Mucosa of gallbladder (tissue), 1 donor: ENCODE measurements at regions not wholly inside any gene's neighbourhood (a gene's known extent, or its start where the extent isn't known, plus 50 kb on each side); places are given as distances from the start of the nearest gene placed in this dataset.

Experiments
- DNase-seq: peaks from one replicate; pipeline ENCODE4 v3.0.0-alpha.2; 2020; ENCODE audit warnings: low spot score
- donor health status: DM: no; HTN: no; CAD: no.

DNA sequence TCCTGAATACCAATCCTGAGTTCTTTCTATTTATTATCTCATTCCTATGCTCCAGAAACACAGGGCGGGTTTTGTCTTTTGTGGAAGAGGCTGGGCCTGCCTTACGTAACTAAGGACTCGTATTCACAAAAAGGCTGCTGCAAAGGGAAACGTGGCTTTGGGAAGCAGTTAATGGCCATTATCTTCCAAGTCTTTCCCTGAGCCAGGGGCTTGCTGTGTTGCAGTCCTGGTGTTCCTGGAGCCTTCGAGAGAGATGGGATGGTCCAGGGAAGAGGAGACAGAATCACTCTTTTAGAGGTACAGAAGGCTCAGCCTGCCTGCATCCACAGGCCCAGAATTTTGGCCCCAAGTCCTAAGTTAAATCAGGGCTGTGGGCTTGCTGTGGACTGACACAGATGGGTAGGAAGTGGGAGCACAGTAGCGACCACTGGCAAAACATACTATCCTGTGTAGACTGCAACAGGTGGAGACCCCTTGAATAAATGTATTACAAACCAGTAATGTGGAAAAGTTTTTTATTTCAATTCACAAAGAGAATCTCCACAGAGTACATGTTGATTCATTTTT, 139.4 kb upstream of the ST6GAL2 start:
- no peak for DNase-seq

DNA sequence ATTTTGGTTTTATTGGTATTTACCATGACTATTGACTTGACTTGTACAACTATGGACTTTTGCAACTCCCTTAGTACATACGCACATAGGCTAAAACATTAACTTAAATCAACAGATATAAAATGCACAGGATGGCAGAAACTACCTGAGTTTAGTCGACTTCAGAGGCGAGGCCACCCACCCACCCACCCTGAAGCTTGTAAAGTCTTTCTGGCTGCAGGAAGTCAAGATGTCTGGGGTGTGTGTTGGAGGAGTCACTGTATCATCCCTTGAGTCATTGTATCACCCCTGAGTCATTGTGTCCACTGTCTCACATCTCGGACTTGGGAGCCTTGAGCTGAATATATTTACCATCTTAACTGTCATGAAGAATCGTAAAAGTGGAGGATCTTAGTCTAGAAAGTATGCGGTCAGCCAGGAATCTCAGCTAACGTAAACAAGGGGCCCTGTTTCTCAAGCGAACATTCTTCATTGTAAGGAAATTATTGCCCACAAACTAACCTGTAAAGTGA, 140.0 kb upstream of the ST6GAL2 start:
- DNase-seq: no peak

DNA sequence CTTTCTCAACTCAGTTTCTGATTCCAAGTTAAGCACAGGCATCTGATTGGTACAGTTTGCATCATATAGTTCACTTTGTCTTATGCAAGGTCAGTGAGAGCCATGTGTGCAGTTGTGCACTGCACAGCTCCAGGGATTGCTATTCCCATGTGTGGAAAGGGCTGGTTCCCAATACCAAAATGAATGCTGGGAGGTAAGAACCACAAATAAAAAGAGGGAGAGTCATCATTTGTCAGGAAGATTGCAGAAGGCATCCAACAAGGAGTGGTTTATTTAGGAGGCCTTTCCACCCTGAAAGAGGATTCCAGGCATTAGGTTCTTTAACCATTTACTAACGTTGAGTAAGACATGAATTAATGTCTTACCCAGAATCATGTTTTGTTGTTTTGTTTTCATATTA, 141.2 kb upstream of the ST6GAL2 start:
- DNase-seq: no peak

DNA sequence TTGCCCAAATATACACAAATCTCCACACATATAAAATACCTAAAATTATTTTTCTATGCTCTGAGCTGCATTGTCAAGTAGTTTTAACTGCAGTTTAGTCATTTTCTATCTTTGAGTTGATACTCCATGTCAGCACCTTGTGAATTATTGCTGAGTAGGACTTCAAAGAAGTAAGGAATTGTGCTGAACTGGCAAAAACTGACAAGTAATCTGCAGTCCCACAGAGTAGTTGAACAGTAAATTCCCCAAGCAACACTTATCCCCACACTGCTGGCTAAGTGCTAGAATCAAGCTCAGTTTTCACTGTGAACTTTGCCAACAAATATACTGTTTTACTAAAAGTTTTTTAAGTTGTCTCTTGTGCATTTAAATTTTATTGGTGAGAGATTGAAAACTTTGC, 141.8 kb upstream of the ST6GAL2 start:
- DNase-seq: no peak

DNA sequence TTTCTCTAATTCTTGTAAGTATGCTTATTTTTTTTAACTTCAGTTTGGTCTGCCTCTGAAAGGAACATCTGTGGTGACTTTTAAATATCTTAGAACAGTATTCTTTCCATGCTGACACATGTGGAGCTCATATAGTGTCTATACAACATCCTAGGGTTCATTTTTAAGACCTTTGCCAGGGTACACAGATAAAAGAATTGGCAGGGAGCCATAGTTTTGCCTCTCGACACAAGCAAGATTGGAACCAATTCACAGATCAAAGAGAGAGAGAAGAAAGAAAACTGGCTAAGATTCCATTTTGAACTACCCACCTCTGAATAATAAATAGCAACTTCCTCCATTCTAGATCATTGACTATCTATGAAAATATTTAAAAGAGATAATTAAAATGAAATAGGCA, 142.7 kb upstream of the ST6GAL2 start:
- no peak for DNase-seq

DNA sequence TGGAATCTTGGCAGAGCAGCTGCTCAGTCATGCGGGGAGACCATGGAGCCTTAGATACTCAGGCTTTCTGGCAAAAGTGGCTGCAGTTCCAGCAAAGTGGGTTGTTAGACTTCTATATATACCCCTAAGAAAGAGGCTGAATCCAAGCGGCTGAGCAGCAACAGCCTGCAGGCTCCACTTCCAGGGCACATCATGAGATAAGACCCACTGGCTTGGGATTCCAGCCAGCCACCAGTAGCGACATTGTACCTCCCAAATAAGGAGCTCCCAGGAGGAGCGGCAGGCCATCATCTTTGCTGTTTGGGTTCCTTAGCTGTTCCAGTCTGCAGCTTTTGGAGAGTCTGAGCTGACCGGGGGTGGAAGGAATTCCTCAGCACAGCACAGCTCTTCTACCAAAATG, 150.3 kb upstream of the ST6GAL2 start:
- no peak for DNase-seq

DNA sequence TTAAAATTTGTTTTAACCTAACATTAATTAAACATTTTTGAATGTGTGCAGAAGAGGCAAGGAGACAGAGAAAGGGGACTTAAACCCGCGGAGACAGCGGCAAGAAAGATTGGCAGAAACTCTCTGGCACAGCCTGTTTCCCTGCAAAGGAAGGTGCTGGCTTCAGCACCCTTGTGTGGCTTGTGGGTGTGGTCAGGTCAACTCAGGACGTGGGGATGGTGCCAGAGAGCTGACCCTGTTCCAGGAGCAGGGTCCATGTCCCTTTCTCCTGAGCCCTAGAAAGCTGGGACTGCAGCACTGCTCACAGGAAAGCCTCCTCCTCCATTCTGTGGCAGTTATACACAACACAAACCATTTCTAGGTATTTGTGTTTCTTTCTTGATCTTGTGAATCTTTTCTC, 176.2 kb upstream of the ST6GAL2 start:
- no peak for DNase-seq

DNA sequence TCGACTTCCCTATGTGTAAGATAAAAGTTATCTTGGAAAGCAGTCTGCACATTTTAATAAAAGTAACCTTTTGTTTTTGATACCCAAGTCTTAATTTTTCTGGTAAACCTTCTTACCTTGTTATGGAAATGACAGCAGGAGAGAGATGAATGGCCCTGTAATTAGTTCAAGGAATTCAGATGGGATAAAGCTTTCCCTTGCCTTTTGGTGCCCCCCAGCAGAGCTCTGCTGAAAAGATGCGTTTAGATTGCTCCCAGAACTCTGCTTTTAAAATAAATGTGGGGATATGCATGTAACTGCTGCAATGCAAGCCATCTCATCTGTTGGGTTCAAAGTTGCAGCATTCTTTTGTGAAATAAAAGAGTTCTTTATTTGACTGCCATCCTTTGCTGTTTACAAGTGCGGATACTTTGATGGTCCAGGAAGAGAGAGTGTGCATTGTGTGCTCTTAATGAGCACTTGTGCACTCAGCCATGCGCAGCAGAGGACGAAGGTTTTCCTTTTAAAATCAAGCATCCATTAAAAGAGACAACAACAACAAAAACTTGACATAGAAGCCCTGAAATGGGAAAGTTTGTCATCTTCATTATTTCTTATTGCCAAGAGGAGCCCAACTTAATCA, 176.7 kb upstream of the ST6GAL2 start:
- DNase-seq: no peak

DNA sequence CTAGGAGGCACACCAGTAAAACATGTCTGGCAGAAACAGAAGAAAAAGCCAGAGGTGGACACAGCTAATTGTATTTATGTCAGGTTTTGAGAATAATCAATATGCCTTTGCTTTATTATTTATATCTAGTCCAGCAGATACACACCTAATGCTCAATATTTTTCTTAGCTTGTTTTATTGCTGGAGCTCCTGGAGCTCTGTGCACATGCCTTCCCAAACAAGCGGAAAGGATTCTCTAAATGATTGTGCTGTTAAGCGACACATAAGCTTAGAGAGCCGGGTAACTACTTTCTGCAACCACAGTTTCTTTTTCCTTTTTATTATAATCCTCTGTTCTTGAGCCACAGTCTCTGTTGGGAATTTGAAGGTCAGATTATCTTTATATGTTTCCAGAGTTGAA, 177.3 kb upstream of the ST6GAL2 start:
- no peak for DNase-seq

DNA sequence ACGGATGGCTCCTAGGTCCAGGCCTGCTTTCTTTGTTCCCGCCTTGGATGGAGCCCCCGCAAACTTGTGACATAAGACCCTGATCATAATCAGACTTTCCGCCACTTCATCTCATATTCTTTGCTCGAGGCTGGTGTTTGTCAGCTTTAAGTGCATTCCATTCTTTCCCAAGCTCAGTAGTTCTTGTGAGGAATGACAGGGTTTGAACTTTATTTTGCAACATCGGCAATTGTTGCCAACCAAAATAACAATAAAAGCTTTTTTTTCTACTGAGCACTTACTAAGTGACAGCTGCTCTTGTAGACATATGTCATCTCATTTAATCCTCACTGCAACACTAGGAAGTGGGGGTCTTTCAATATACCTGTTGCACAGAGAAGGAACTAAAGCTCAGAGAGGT, 178.8 kb upstream of the ST6GAL2 start:
- no peak for DNase-seq

DNA sequence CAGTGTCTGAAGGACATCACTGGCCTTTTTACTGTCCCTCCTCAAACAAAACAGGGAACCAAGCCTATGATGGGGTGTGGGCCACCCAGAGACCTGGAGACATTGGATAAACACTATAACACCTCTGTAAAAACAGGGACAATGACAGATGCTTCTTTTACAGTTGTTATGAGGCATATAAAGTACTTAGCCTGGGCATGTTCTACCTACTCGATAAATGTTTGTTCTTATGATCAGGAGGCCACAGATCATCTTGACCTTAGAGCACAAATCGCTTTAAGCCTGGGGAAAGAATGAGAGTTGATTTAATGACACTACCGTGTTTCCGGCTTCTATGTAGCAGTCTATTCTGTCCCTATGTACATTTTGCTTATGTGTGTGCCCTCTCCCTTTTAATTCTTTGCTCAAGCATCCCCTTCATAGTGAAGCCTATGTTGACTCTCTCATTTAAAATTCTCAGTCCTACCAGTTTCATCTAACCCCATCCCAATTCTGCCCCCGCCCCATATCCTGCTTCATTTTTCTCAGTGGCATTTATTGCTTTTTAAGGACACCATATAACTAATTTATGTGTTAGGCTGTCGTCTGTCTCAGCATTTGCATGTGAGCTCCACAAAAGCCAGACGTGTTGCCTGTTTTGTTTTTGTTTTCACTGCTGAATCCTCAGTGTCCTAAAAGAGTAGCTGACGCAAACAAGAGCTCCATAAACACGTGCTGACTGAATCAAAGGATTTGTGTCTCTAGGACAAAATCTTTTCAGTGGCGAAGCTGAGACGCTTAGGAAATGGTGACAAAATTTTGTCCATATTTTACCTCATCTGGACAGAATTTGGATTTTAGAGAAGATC, 182.3 kb upstream of the ST6GAL2 start:
- DNase-seq: no peak

DNA sequence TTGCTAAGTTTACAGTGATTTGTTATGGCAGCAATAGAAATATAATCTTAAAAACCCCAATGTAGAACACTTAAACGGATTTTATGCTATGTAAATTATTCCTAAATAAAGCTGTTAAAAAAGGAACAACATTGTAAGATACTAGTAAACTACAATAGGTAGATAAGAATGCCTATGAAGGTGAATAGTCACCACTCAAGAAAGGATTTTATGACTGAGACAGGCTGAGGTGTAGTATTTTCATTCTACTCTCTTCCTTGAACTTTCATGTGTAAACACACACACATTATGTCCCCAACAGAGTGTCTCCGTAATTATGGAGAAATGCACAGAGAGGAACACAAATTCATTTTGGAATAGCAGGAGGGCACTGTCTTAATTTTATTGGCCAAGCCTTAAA, 183.9 kb upstream of the ST6GAL2 start:
- DNase-seq: no peak

DNA sequence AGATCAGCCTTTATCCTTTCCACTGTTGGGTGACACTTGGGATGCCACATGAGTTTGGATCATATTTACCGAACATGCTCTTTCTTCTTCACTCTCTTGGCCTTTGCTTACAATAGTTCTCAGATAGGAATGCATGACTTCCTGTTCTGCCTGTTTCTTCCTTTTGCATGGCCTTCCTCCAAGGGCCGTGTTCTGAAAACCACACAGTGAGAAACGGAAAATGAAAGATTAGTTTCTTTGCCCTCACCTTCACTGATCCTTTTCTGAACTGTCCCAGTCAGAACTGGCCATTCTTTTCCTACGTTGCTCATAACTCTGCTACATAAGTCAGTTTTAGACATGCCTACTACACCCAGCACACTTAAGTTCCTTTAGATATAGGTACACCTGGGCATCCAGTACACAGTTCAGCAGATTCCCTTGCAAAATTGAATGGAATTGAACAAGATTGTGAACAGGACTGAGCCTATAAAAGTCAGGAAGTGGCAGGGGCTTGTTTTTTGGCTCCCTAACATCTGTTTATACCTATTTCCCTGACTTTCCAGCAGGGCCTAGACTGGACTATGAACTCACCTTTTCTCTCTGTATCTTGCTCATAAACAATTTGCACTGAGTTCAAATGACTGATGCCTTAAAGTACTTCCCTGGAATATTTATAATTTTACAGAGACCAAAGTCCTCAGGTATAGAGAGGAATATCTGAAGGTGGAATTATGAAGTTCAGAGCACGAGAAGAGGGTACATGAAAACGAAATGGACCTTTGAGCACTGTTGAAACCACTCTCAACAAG, 186.4 kb upstream of the ST6GAL2 start:
- DNase-seq: no peak

DNA sequence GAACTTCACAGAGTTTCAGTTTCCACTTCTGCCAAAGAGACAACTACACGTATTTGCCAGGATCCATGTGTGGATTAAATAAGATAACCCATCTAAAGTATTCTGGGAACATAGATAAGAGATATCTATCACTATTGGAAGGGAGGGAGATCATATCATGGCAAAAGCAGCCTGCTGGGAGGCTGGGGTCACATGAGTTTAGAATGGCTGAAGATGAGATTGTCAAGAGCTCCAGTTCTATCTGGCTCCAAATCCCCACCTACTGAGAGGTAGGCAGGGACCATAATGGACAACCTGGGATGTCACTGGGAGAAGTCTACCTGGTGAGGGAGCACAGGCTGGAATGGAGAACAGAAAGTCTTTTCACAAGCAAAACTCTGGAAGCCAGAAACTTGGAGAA, 192.6 kb upstream of the ST6GAL2 start:
- DNase-seq: no peak

DNA sequence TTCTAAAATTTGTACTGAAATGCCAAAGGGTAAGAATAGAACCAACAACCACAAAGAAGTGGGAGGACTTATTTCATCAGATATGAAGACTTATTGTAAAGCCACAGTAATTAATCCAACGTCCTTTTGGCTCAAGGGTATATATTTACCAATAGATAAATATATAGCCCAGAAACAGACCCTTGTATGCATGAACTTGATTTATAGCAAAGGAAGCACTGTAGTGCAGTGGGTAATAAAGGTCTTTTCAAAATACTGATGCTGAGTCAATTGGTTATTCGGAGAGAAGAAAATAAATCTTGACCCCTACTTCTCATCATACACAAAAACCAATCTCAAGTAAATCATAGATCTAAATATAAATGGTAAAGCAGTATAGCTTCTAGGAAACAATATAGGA, 200.5 kb upstream of the ST6GAL2 start:
- DNase-seq: no peak

DNA sequence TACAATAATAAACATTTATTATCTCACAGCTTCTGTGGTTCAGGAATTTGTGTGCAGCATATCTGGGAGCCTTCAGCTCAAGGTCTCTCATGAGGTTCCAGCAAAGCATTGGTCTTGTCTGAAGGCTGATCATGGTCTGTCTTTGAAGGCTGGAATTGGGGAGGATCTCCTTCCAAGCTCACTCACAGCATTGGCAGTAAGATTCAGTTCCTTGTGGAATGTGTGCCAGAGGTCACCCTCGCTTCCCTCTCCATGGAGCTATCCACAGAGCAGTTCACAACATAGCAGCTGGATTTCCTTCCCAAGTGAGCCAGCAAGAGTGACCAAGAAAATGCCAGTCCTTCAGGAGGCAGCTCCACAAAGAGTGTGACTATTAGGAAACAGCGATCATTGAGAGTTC, 202.2 kb upstream of the ST6GAL2 start:
- no peak for DNase-seq

DNA sequence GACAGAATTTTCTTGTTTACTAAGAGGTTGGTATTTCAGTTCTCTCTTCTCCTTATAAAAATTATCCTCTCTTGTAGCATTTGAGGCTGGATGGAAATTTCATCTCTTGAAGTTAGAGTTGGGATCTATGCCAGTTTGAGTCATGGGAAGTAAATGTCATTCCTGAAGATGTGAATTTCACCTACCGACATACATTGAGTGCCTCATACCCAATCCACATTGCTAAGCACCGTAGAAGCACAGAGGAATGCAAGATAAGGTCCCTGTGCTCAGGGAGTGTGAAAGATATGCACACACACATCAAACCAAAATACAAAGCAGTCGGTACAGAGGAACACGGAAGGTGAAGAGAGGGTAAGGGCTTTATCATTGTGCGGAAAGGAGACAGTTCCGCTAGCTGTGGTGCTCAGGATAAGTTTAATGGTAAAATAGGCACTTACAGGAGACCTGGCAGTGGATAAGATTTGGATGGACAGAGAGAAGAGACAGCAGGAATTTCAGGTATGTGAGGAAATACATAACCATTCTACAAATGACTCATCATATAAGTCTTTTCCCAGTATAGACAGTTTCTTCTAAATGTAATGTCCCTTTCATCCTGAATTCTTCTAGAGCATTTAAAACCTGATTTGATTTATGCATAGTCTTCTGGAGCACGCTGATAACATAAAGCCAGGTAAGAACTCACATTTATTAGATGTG, 205.3 kb upstream of the ST6GAL2 start:
- no peak for DNase-seq

DNA sequence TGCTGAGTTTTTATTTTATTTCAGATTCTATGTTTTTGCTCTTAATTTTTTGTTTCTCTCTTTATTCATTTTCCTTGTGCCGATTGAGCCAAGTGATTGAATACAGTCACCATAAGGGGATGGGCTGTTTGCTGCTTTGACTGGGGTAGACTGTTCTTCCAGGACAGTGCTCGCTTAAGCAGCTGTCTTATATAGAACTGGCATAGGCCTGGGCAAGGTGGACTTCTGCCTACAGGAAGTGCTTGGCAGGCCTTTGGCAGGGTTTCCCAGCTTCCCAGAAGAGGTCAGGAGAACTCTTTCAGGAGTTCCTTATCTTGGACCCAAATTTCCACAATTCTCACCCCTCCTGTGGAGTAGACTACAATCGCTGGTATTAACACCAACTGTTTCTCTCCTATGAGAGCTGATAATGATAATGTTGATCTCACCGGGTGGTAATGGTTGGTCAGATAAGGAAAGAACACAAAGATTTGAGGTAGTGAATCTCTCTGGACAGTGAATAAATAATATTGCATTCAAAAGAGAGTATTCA, 207.5 kb upstream of the ST6GAL2 start:
- no peak for DNase-seq

DNA sequence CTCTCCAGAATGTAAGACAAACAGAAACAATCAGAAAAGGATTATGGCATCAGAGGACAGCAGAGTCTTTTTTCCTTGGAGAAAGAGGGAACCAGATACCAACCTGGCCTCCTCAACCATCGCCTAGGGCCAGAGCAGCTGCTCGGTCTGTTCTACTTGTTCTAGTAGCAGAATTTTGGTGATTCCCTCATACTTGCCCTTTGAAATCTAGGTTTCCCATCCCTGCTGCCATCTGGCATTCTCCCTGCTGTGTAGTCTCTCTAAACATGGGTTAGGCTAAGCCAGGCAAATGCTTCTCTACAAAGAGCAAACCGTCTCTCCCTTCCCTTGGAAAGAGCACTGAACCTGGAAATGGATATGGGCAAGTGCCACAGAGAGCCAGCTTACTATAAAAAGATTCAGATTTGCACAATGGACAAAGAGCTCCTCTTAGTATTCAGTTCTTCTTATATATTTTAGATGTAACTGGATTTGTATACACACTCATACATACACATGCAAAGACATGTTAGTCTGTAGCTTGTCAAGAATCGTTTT, 208.6 kb upstream of the ST6GAL2 start:
- DNase-seq: no peak

DNA sequence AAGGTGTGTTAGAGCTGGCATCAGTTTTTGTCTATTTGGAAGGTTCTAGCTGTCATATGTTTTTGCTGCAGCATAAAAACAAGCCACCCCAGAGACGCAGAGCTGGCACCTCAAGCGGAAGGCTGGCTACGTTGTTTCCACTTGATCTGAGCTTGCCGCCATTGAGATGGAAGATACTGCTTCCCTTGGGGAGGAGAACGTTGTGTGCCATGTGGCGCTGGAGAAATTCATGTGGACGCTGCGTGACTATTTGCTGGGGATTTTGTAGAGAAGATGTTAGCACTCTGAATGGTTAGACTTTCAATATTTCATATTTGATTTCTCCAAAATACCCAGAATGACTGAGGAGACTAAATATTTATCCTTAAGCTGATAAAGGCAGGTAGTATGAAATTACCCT, 216.2 kb upstream of the ST6GAL2 start:
- no peak for DNase-seq

DNA sequence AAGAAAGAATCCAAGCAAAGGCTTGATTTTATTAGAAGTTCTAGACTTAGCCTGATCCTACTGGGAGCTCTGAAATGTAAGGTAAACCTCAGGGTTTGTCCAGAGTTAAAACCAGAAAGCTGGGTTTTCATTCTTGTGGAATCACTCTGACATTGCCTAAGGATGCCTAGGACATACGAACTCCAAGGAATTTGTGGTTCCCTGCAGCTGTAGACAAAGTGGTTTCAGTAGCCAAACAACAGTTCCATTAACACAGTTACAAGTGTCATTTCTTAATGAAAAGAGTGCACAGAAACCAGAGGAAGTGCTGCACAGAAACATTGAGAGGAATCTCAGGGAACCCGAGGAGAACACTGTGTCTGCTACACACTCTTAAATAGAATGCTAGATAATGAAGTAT, 221.4 kb upstream of the ST6GAL2 start:
- no peak for DNase-seq
